ENCODE measurements at regions not wholly inside any gene's neighbourhood (a gene's known extent, or its start where the extent isn't known, plus 50 kb on each side); places are given as distances from the start of the nearest gene placed in this dataset.

- TF ChIP-seq ZNF274 (IDR thresholded peaks at IDR 0.05; ENCODE audit: low read depth, low read length) (no peak), YY1 (IDR thresholded peaks at IDR 0.05; ENCODE audit: insufficient read depth, insufficient read length) (no peak)
Observed at GRCh38 chr6:169121013-169121412, 132.6 kb downstream of the THBS2 start.
